Activated naive CD4-positive, alpha-beta T cell treated with anti-CD3 and anti-CD28 coated beads for 36 hours (primary cell): ENCODE measurements at regions not wholly inside any gene's neighbourhood (a gene's known extent, or its start where the extent isn't known, plus 50 kb on each side); places are given as distances from the start of the nearest gene placed in this dataset.
"Not testable (repeated sequence)": the region's sequence is repeated elsewhere in the genome, so short reads cannot be mapped to it uniquely, and the experiment has no call there.

Experiments
- CTCF ChIA-PET: fragments of 350-600 bp; sonication (Branson Sonifier 250); formaldehyde crosslinking; loops from one replicate; lab custom pipeline; 2021; ENCODE audit warnings: antibody characterized with exemption; lab: Charles Lee
- DNase-seq: peaks from one replicate; pipeline ENCODE4 v3.0.0-alpha.2; 2020
- H3K27ac Mint-ChIP-seq: one replicate; pipeline ENCODE4 v1.8.0; 2021; ENCODE audit warnings: mild to moderate bottlenecking, mixed read lengths
- H3K27me3 Mint-ChIP-seq: one replicate; pipeline ENCODE4 v1.8.0; 2021; ENCODE audit warnings: low read depth, mixed read lengths
- H3K36me3 Mint-ChIP-seq: one replicate; pipeline ENCODE4 v1.8.0; 2021; ENCODE audit warnings: low read depth, mixed read lengths
- H3K4me1 Mint-ChIP-seq: one replicate; pipeline ENCODE4 v1.8.0; 2021; ENCODE audit warnings: low read depth, mixed read lengths
- H3K4me3 Mint-ChIP-seq: one replicate; pipeline ENCODE4 v1.8.0; 2021; ENCODE audit warnings: mild to moderate bottlenecking, moderate library complexity, mixed read lengths
- H3K9me3 Mint-ChIP-seq: one replicate; pipeline ENCODE4 v1.8.0; 2021; ENCODE audit warnings: mixed read lengths
- intact Hi-C: fragments of 100-400 bp; cut with micrococcal nuclease; formaldehyde crosslinking; loops from one replicate; pipeline ENCODE4 v1.15.1; 2023

DNA sequence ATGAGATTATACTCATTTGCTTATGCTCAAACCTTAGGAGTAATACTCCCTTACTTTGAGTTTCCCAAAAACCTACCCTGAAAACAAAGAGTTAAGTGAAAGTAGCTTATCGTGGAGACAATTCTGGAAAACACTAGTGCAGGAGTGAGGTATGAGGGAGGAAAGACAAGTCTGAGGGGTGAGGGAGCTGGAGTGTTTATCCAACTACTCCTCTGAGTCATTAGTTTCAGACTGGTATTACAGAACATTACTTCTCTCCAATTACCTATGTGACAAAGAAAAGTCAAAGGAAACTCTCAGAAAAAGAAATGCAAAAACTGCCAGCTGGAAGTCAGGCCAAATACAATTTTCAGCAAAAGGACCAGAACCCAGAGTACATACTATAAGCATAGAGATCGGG is 171.1 kb upstream of the SPTLC3 start:
- Mint-ChIP-seq H3K36me3 (no peaks in the 10 kb centered on the region), H3K4me3 (no peak overlapping the region), H3K9me3 (no peaks in the 10 kb centered on the region), H3K4me1 (no peaks in the 10 kb centered on the region), H3K27me3 (peaks cover 6% of the 10 kb centered on the region), H3K27ac (no peak overlapping the region)
- DNase-seq = no peak
- intact Hi-C loops = loop anchor here (10.0 kb wide), 1 partner anchor 267 kb away; no protein-coding TSS in a partner anchor
- CTCF ChIA-PET = interaction anchor here (0.6 to 0.7 kb wide), 2 partner anchors 13 to 19 kb away, joined by 3 to 5 read pairs; no protein-coding TSS in a partner anchor

DNA sequence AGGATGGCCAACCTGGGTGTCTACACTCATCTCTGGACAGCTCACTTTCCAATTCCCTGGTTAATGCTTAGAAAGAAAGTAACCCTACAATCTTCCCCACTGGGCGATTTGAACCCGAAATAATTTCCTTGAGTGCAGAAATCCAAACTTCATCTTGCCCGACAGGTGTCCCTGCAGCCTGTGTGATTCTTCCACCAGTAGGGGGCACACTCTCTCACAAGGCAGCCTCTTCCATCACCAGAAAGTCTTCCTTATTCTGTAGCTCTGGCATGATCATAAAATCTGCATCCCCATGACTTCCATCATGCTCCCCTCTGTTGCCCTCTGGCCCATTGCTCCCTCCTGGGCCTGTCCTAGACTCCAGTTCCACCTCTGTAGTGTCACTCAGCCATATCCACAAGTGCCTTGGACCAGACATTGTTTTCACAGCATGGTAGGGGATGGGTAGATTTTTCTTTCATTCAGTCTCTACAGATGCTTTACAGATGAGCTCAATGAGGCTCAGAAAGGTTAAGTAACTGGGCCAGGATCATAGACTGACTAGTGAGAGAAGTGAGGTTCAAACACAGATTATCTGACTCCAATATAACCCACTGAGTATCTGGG is 170.4 kb upstream of the SPTLC3 start:
- Mint-ChIP-seq H3K4me3 (no peak overlapping the region), H3K27me3 (peaks cover 6% of the 10 kb centered on the region), H3K36me3 (no peaks in the 10 kb centered on the region), H3K4me1 (no peaks in the 10 kb centered on the region), H3K27ac (no peak overlapping the region), H3K9me3 (no peaks in the 10 kb centered on the region)
- DNase-seq = no peak
- CTCF ChIA-PET = interaction anchor here (0.7 kb wide), 1 partner anchor 14 kb away, joined by 3 read pairs; no protein-coding TSS in a partner anchor
- intact Hi-C loops = loop anchor here (10.0 kb wide), 1 partner anchor 266 kb away; no protein-coding TSS in a partner anchor

DNA sequence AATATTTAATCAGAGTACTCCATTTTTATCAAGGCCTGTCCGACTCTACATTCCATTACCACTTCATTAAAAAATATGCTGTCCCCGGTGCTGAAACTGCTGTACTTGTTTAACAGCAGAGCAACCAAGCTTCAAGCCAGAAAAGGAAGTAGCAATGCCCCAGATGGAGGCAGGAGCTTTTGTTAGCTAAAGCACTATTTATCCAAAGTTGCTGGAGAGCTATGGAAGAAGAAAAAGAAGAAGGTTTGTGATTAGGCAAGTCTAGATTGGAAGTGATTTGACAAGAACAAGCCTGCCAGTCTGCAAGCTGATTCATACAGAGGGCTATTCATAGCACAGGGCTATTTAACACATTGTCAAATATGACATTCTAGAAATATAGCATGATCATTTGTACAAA is 160.9 kb upstream of the SPTLC3 start:
- Mint-ChIP-seq H3K4me3 (no peak overlapping the region), H3K36me3 (no peaks in the 10 kb centered on the region), H3K27me3 (peaks cover 5% of the 10 kb centered on the region), H3K4me1 (no peaks in the 10 kb centered on the region), H3K27ac (no peak overlapping the region), H3K9me3 (no peaks in the 10 kb centered on the region)
- intact Hi-C loops = no loop called here
- no peak for DNase-seq
- CTCF ChIA-PET = no interaction called here

DNA sequence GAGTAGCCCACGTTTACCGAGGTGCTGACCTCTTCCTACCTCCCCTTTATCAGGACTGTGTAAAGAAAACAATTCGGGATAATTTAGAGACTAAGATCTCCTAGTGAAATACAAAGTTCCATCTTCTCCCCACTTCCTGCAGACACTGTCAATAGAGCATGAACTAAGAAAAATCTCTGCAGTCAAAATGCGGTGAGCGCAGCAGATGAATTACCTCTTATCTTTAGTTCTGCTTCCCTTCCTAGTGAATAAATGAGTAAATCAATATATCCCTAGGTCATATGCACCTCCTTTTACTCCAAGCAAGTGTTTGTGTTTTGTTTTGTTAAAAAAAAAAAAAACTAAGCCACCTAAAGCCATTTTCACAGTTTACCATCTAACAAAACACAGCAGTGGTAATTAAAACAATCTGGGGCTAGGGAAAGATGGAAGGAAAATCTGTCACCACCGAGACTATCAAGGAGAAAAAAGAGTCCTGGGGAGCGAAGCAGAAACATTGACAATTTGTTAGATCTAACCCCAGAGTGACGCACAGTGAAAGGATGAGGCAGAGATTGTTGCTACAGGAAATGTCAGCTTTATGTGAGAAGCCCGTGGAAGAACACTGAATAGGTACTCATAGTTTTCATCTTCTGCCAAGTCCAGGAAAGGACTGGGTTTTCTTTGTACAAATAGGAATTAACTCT is 159.4 kb upstream of the SPTLC3 start:
- no peak for DNase-seq
- Mint-ChIP-seq H3K4me1 (no peaks in the 10 kb centered on the region), H3K27ac (no peak overlapping the region), H3K27me3 (peaks cover 5% of the 10 kb centered on the region), H3K4me3 (no peak overlapping the region), H3K36me3 (no peaks in the 10 kb centered on the region), H3K9me3 (no peaks in the 10 kb centered on the region)
- intact Hi-C loops = no loop called here
- CTCF ChIA-PET = no interaction called here

DNA sequence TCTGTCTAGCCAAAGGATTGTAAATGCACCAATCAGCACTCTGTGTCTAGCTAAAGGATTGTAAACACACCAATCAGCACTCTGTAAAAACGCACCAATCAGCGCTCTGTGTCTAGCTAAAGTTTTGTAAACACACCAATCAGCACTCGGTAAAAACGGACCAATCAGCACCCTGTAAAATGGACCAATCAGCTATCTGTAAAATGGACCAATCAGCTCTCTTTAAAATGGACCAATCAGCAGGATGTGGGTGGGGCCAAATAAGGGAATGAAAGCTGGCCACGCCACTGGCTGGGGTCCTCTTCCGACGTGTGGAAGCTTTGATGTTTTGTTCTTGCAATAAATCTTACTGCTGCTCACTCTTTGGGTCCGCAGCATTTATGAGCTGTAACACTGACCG is 151.1 kb upstream of the SPTLC3 start:
- H3K36me3 Mint-ChIP-seq, H3K27ac Mint-ChIP-seq, H3K27me3 Mint-ChIP-seq, CTCF ChIA-PET, DNase-seq, H3K9me3 Mint-ChIP-seq, H3K4me1 Mint-ChIP-seq, H3K4me3 Mint-ChIP-seq, intact Hi-C loops: not testable (repeated sequence)

DNA sequence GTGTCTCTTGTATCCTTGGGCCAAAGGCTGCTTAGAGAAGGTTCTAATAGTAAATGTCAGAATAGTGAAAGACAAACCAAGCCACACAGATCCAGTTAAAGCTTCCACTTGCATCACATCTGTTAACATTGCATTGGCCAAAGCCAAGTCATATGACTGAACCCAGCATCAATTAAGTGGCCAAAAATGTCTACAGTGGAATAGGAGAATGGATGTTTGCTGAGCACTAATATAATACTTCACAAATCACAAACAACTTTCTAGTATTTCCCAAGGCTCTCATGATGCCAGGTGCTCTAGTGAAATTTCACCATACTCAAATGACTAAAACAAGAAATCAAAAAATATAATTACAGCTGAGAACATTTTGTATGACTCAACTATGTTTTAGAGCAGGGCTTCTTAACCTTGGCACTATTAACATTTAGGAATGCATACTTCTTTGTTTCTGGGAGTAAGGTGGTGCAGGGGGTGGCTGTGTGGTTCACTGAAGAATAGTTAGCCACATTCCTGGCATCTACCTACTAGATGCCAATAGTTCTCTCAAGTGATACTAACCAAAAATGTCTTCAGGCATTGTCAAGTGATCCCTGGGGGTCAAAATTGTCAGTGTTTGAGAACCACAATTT is 148.0 kb upstream of the SPTLC3 start:
- intact Hi-C loops = no loop called here
- H3K27ac Mint-ChIP-seq = no peak overlapping the region
- CTCF ChIA-PET = no interaction called here

DNA sequence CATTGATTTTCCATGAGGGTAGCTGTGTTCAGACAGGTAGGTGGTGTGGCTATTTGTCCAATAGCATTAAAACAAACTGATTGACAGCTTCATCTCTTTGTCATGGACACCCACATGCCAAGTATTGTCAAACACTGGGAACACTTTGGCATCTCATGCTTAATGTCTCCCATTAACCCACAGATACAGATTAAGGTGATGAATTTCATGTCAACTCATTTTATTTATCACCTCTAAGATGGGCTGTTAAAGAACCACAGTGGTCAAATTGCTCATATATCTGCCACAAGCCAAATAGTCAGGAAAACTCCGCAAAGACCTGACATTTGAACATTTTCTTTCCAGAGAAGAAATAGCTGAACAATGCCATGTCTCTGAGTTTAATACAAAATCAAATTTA is 139.1 kb upstream of the SPTLC3 start:
- Mint-ChIP-seq H3K4me1 (no peaks in the 10 kb centered on the region), H3K4me3 (no peak overlapping the region), H3K27me3 (peaks cover 2% of the 10 kb centered on the region), H3K27ac (no peak overlapping the region), H3K36me3 (no peaks in the 10 kb centered on the region), H3K9me3 (no peaks in the 10 kb centered on the region)
- intact Hi-C loops = no loop called here
- DNase-seq = no peak
- CTCF ChIA-PET = no interaction called here

More for the DNA sequence above, 148.0 kb upstream of the SPTLC3 start:
- H3K36me3 Mint-ChIP-seq = no peaks in the 10 kb centered on the region
- no peak overlapping the region for H3K4me3 Mint-ChIP-seq
- no peak for DNase-seq
- peaks cover 4% of the 10 kb centered on the region for H3K9me3 Mint-ChIP-seq
- no peaks in the 10 kb centered on the region for H3K27me3 Mint-ChIP-seq
- no peaks in the 10 kb centered on the region for H3K4me1 Mint-ChIP-seq

DNA sequence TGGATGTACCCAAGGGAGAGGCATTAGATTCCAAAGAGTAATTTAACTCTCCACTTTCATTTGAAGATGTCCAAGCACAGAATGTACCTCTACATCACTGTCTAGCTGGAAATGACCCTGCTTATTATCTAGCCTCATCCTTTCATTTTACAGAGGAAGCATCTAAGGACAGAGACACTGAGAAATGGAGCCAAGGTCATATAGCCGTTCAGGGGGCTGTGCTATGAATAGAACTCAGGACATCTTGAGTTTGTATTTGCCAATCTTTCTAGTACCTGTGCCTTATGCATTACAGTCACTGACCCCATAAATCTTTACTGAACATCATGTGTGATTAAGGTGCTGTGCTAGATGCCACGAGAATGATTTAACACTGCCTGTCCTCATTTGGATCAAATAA is 138.2 kb upstream of the SPTLC3 start:
- Mint-ChIP-seq H3K4me1 (no peaks in the 10 kb centered on the region), H3K27me3 (peaks cover 2% of the 10 kb centered on the region), H3K9me3 (no peaks in the 10 kb centered on the region), H3K4me3 (no peak overlapping the region), H3K36me3 (no peaks in the 10 kb centered on the region), H3K27ac (no peak overlapping the region)
- DNase-seq = no peak
- intact Hi-C loops = no loop called here
- CTCF ChIA-PET = no interaction called here

DNA sequence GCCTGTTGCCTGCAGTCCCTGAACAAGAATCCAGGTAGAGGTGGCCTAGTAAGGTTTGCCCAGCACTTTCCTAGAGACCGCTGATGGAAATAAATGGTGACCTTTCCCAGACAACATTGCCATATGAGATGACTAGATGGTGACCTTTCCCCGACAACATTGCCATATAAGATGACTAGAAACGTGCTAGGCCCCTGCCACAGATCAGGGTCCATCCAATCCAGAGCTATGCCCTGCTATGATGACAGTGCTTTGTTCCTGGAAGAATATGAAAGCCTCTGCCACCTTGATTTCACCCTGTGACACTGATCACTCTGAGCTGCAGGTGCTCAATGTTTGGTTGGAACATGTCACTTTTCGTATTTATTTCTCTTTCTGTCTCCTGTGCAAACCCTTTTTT is 133.8 kb upstream of the SPTLC3 start:
- H3K27ac Mint-ChIP-seq = no peak overlapping the region
- no peak overlapping the region for H3K4me3 Mint-ChIP-seq
- H3K9me3 Mint-ChIP-seq = no peaks in the 10 kb centered on the region
- CTCF ChIA-PET = no interaction called here
- peaks cover 2% of the 10 kb centered on the region for H3K27me3 Mint-ChIP-seq
- no peaks in the 10 kb centered on the region for H3K4me1 Mint-ChIP-seq
- intact Hi-C loops = no loop called here
- no peak for DNase-seq
- no peaks in the 10 kb centered on the region for H3K36me3 Mint-ChIP-seq

DNA sequence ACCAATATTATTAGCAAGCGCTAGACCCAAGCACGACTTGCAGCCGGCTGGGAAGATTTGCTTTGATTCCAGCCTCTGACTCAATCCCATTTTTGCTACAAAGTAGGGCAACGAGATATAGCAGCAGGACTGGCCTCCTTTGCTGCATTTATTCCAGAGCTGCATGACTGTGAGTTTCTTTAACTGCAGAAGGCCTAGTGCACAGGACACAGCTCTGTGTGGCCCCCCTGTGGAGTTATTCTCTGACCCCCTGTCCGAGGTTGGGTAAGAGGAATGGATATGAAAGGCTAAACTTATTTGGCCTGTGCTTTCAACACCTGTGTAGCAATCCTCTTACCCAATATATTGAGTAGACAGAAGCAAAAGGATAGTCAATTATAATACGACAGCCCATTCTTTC is 133.3 kb upstream of the SPTLC3 start:
- peaks cover 2% of the 10 kb centered on the region for H3K27me3 Mint-ChIP-seq
- H3K27ac Mint-ChIP-seq = no peak overlapping the region
- H3K4me1 Mint-ChIP-seq = no peaks in the 10 kb centered on the region
- no peaks in the 10 kb centered on the region for H3K9me3 Mint-ChIP-seq
- intact Hi-C loops = no loop called here
- no peaks in the 10 kb centered on the region for H3K36me3 Mint-ChIP-seq
- no peak for DNase-seq
- H3K4me3 Mint-ChIP-seq = no peak overlapping the region
- CTCF ChIA-PET = interaction anchor here (0.5 kb wide), 1 partner anchor 149 kb away, joined by 3 read pairs; no protein-coding TSS in a partner anchor

DNA sequence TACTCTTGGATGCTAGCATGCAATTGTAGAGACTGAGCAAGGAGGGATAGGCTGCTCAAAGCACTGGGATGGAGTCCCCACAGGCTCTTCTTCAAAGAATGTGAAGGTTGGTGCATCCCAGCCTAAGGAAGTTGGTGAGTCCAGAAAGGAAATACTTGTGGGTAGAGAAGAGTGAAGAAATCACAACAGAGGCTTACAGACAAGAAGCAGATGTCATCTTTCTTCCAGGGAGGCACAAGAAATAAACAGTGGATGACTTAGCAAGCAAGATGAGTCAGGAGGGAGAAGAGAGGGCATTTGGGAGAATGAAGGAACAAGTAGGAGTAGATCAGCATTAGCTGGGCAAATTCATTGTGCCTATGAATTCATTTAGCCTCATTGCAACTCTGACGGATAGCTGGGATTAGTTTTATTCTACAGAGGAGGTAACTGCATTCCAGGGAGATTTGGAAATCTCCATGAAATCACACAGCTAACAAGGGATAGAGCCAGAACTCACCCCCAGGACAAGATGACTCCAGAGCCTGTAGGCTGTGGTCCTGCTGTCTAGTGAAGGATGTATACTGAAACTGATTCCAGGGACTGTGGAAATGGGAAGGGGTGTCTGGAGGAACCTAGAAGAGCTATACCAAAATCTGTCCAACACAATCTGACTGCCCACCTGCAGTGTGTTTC is 125.8 kb upstream of the SPTLC3 start:
- peaks cover 2% of the 10 kb centered on the region for H3K27me3 Mint-ChIP-seq
- no peak overlapping the region for H3K4me3 Mint-ChIP-seq
- intact Hi-C loops = no loop called here
- CTCF ChIA-PET = no interaction called here
- no peak overlapping the region for H3K27ac Mint-ChIP-seq
- H3K9me3 Mint-ChIP-seq = no peaks in the 10 kb centered on the region
- DNase-seq = no peak
- H3K4me1 Mint-ChIP-seq = no peaks in the 10 kb centered on the region
- no peaks in the 10 kb centered on the region for H3K36me3 Mint-ChIP-seq

DNA sequence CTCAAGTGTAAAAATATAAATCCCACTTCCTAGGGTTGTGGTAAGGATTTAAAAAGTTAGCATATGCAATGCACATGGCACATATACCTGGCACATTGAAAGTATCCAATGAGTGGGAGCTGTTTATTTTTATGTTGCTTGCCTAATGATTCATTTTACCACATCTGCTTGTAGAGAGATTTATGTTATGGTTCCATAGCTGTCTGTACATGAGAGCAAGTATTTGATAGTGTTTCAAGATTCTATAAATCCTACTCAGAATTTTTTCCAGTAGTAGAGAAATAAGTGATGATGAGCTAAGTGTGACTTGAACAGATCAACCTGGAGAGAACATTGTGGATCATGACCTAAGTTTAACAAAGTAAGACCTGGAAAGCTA is 125.3 kb upstream of the SPTLC3 start:
- Mint-ChIP-seq H3K27ac (no peak overlapping the region), H3K9me3 (no peaks in the 10 kb centered on the region), H3K27me3 (peaks cover 2% of the 10 kb centered on the region), H3K4me1 (no peaks in the 10 kb centered on the region), H3K4me3 (no peak overlapping the region), H3K36me3 (no peaks in the 10 kb centered on the region)
- intact Hi-C loops = no loop called here
- DNase-seq = no peak
- CTCF ChIA-PET = no interaction called here
